ENCODE measurements at regions not wholly inside any gene's neighbourhood (a gene's known extent, or its start where the extent isn't known, plus 50 kb on each side); places are given as distances from the start of the nearest gene placed in this dataset.

DNA sequence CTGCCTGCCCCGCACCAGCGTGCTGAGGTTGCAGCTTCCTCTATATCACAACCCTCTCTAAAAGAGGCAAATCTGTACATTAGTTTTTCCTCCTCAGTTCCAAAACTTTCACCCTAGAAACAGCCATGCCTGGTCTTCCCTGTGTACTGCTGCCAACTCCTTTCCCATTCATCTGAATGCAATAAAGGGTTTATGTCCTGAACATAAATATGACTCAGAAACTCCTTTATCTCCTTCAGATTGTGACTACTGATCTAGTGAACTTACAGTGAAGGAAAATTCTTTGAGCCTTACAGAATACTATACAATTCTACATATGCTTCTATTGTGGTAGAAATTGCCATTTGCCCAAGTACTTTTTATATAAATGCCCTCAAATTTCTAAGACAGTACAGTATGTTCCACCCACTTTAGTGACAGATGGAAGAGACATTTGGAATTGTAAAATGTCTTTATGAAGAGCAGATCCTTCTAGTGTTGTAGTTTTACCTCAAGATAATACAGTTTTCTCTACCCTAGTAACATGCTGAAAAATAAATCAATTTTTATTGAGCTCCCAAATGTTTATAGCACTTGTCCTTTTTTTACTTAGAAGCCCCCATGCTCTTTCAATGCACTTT, 345.1 kb upstream of the SNX7 start:
- no peak for DNase-seq (ENCODE audit: low read depth)
- no peak overlapping the region for H3K4me3 ChIP-seq (ENCODE audit: low read depth, low read length)
- TF ChIP-seq, protein P1, sequence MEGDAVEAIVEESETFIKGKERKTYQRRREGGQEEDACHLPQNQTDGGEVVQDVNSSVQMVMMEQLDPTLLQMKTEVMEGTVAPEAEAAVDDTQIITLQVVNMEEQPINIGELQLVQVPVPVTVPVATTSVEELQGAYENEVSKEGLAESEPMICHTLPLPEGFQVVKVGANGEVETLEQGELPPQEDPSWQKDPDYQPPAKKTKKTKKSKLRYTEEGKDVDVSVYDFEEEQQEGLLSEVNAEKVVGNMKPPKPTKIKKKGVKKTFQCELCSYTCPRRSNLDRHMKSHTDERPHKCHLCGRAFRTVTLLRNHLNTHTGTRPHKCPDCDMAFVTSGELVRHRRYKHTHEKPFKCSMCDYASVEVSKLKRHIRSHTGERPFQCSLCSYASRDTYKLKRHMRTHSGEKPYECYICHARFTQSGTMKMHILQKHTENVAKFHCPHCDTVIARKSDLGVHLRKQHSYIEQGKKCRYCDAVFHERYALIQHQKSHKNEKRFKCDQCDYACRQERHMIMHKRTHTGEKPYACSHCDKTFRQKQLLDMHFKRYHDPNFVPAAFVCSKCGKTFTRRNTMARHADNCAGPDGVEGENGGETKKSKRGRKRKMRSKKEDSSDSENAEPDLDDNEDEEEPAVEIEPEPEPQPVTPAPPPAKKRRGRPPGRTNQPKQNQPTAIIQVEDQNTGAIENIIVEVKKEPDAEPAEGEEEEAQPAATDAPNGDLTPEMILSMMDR (conservative IDR thresholded peaks at IDR 0.05; ENCODE audit: low read depth, low read length): no peak

GRCh38 chr1:98315309-98315708, 346.2 kb upstream of the SNX7 start:
- DNase-seq (ENCODE audit: low read depth): no peak
- TF ChIP-seq, protein P1 (conservative IDR thresholded peaks at IDR 0.05; ENCODE audit: low read depth, low read length): no peak
- no peak overlapping the region for H3K4me3 ChIP-seq (ENCODE audit: low read depth, low read length)

DNA sequence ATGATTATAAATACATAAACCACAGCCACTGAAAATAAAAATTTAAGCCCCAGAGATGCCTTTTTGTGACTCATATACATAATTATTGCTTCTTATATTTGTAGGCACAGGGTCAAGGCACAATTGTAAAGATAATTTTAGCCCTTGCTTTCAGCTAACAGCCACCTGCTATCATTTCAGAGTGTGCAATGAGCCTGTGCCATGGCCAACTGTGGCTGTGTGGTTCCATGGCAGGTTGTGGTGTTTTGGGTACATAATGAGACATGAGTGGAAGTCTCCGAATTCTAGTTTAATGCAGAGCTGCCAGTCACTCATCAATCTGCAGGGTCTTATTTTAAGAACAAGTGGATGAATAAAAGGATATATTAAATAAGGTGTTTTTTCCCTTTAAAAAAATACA, 346.9 kb upstream of the SNX7 start:
- TF ChIP-seq, protein P1 (conservative IDR thresholded peaks at IDR 0.05; ENCODE audit: low read depth, low read length): no peak
- no peak overlapping the region for H3K4me3 ChIP-seq (ENCODE audit: low read depth, low read length)
- DNase-seq (ENCODE audit: low read depth): no peak

- no peak for DNase-seq (ENCODE audit: low read depth)
- TF ChIP-seq, protein P1 (conservative IDR thresholded peaks at IDR 0.05; ENCODE audit: low read depth, low read length): no peak
- no peak overlapping the region for H3K4me3 ChIP-seq (ENCODE audit: low read depth, low read length)
These were observed 354.9 kb upstream of the SNX7 start for GRCh38 chr1:98306517-98307089.

- TF ChIP-seq, protein P1 (conservative IDR thresholded peaks at IDR 0.05; ENCODE audit: low read depth, low read length): no peak
- DNase-seq (ENCODE audit: low read depth): no peak
- no peak overlapping the region for H3K4me3 ChIP-seq (ENCODE audit: low read depth, low read length)
These were observed 356.2 kb upstream of the SNX7 start for GRCh38 chr1:98305362-98305761.

DNA sequence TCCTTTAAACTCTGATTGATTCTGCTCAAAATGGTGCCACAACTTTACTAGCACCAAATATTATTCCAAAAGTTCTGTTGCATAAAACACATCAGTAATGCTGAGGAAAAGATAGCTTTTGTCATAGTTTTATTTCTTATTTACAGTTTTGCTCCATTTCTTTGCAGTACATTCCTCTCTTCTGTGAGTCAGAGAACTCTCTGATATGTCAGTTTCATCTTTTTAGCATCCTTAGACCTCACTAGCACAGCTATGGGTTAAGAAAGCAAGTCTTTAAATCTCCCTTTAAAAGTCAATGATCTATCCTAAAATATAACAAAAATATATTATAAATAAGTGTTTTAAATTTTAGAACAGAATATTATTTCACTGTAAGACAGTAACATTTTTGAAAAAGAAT, 356.6 kb upstream of the SNX7 start:
- no peak for DNase-seq (ENCODE audit: low read depth)
- no peak overlapping the region for H3K4me3 ChIP-seq (ENCODE audit: low read depth, low read length)

More for the DNA sequence above, 356.6 kb upstream of the SNX7 start:
- TF ChIP-seq, protein P1 (conservative IDR thresholded peaks at IDR 0.05; ENCODE audit: low read depth, low read length): no peak

Data from epithelial cell of proximal tubule (primary cell).